HCT116 (cell line): ENCODE measurements at regions not wholly inside any gene's neighbourhood (a gene's known extent, or its start where the extent isn't known, plus 50 kb on each side); places are given as distances from the start of the nearest gene placed in this dataset.

Experiments
- ATAC-seq: fragments of 200-7000 bp; cut with Tn5 transposase; 2 replicates; pipeline ENCODE4 v1.9.1; 2020; ENCODE audit warnings: mild to moderate bottlenecking, moderate library complexity
- BruUV-seq: library from RNA; stranded (reverse); fragments of 400-500 nt; replicated peaks from 2 replicates; lab custom pipeline; 2021; lab: Mats Ljungman, UMichigan
- CTCF ChIA-PET: fragments of 300-600 bp; sonication (Branson Sonifier 250); formaldehyde crosslinking; loops from one replicate; lab custom pipeline; 2021; ENCODE audit warnings: antibody characterized with exemption; lab: Charles Lee
- POLR2A ChIA-PET: fragments of 300-600, 350-600 bp; sonication (Branson Sonifier 250); formaldehyde crosslinking; loops from one replicate; lab custom pipeline; 2021; ENCODE audit warnings: antibody characterized with exemption; lab: Charles Lee
- RAD21 ChIA-PET, 2 experiments: fragments of 300-600 bp; sonication (Branson Sonifier 250); formaldehyde crosslinking; loops; one replicate each; lab custom pipeline; 2023; ENCODE audit warnings: low total read pairs in 2 of 2; ENCODE audit not compliant: uncharacterized antibody in 2 of 2, unreplicated experiment in 2 of 2, low non-redundant PET in 1 of 2; lab: Charles Lee
- DNase-seq: peaks from one replicate; pipeline ENCODE4 v3.0.0-alpha.2; 2010; ENCODE audit warnings: low read depth, low spot score
- H2AFZ ChIP-seq: fragments of 200-600 bp; shearing (Covaris generic), sonication (generic); 2 replicates; pipeline ENCODE4 v1.6.1; 2017; ENCODE audit warnings: low read depth, mixed run types, mixed read lengths, antibody characterized with exemption, low read length; ENCODE audit not compliant: poor library complexity, severe bottlenecking
- H3K27ac ChIP-seq: 2 replicates; pipeline ENCODE4 v1.5.1; 2012; ENCODE audit warnings: low read depth, low read length
- H3K27me3 ChIP-seq: fragments of 200-600 bp; sonication (generic); 2 replicates; pipeline ENCODE4 v1.6.1; 2016; ENCODE audit warnings: mixed run types, low read length, mixed read lengths; ENCODE audit not compliant: insufficient read depth
- H3K36me3 ChIP-seq, 2 experiments: fragments of 200-500 bp in 1 of 2; fragments of 200-600 bp in 1 of 2; sonication (Bioruptor generic) in 1 of 2; sonication (generic) in 1 of 2; 2 replicates each; pipeline versions ENCODE4 v1.5.1 to v1.6.1; 2014 to 2016; ENCODE audit warnings: low read length in 2 of 2, inconsistent platforms in 1 of 2, mixed read lengths in 1 of 2, mixed run types in 1 of 2; ENCODE audit not compliant: insufficient read depth in 2 of 2, control insufficient read depth in 1 of 2
- H3K4me1 ChIP-seq, 2 experiments: fragments of 200-600 bp in 1 of 2; sonication (generic) in 1 of 2; 2 replicates each; pipeline versions ENCODE4 v1.5.1 to v1.6.1; 2012 to 2017; ENCODE audit warnings: low read length in 2 of 2, inconsistent platforms in 1 of 2, mild to moderate bottlenecking in 1 of 2, mixed read lengths in 1 of 2, mixed run types in 1 of 2, moderate library complexity in 1 of 2; ENCODE audit not compliant: insufficient read depth in 2 of 2, control insufficient read depth in 1 of 2
- H3K4me2 ChIP-seq: fragments of 200-600 bp; sonication (generic); 2 replicates; pipeline ENCODE4 v1.6.1; 2017; ENCODE audit warnings: mixed run types, low read length, mixed read lengths
- H3K4me3 ChIP-seq, 2 experiments: fragments of 200-600 bp in 1 of 2; sonication (generic) in 1 of 2; replicated peaks in 1 of 2; 2 replicates each; pipeline ENCODE4 v1.5.1; 2011 to 2016; ENCODE audit warnings: low read length in 2 of 2, control low read depth in 1 of 2, low read depth in 1 of 2, mild to moderate bottlenecking in 1 of 2, mixed read lengths in 1 of 2, mixed run types in 1 of 2
- H3K79me2 ChIP-seq: fragments of 200-600 bp; sonication (generic); 2 replicates; pipeline ENCODE4 v1.6.1; 2017; ENCODE audit warnings: mild to moderate bottlenecking, mixed run types, low read length, moderate library complexity, mixed read lengths; ENCODE audit not compliant: insufficient read depth
- H3K9ac ChIP-seq: fragments of 200-600 bp; sonication (generic); 2 replicates; pipeline ENCODE4 v1.6.1; 2016; ENCODE audit warnings: low read length, mixed read lengths
- H3K9me2 ChIP-seq: fragments of 200-600 bp; sonication (generic), shearing (Covaris generic); 2 replicates; pipeline ENCODE4 v1.6.1; 2017; ENCODE audit warnings: mixed run types, mild to moderate bottlenecking, moderate library complexity; ENCODE audit not compliant: insufficient read depth
- H3K9me3 ChIP-seq, 2 experiments: fragments of 200-500 bp in 1 of 2; fragments of 200-600 bp in 1 of 2; sonication (Bioruptor generic) in 1 of 2; sonication (generic) in 1 of 2; 2 replicates each; pipeline ENCODE4 v1.6.1; 2014 to 2017; ENCODE audit warnings: low read length in 2 of 2, mixed read lengths in 2 of 2, inconsistent platforms in 1 of 2, low read depth in 1 of 2, mild to moderate bottlenecking in 1 of 2, mixed run types in 1 of 2, moderate library complexity in 1 of 2; ENCODE audit not compliant: control insufficient read depth in 1 of 2, insufficient read depth in 1 of 2
- H4K20me1 ChIP-seq: fragments of 200-600 bp; sonication (generic), shearing (Covaris generic); 2 replicates; pipeline ENCODE4 v1.6.1; 2017; ENCODE audit warnings: mixed run types, mild to moderate bottlenecking, moderate library complexity; ENCODE audit not compliant: insufficient read depth
- CBX3 ChIP-seq: IDR thresholded peaks from 2 replicates; pipeline ENCODE4 v1.6.1; 2012; ENCODE audit warnings: low read depth
- SP1 ChIP-seq: IDR thresholded peaks from 2 replicates; pipeline ENCODE4 v1.6.1; 2012; ENCODE audit warnings: low read depth
- YY1 ChIP-seq: IDR thresholded peaks from 2 replicates; pipeline ENCODE4 v1.6.1; 2011; ENCODE audit warnings: low read length, low read depth, moderate library complexity, mild to moderate bottlenecking; ENCODE audit not compliant: insufficient replicate concordance; ENCODE audit errors: extremely low read depth
- ZNF274 ChIP-seq: fragments of 200-500 bp; sonication (Bioruptor generic); IDR thresholded peaks from 2 replicates; pipeline ENCODE4 v1.6.1; 2014; ENCODE audit warnings: mild to moderate bottlenecking, low read depth, low read length, inconsistent platforms
- intact Hi-C: fragments of 100-400 bp; cut with micrococcal nuclease; formaldehyde crosslinking; loops from 2 replicates; pipeline ENCODE4 v1.10.0; 2022
- TF ChIP-seq, protein P1 (sequence below), 3 experiments: fragments of 200-600 bp in 1 of 3; sonication (generic) in 1 of 3; IDR thresholded peaks in 2 of 3; conservative IDR thresholded peaks in 1 of 3; 2 replicates each; pipeline ENCODE4 v1.5.1; 2012 to 2017; ENCODE audit warnings: low read depth in 2 of 3, low read length in 2 of 3, antibody characterized with exemption in 1 of 3, borderline replicate concordance in 1 of 3, control low read depth in 1 of 3, mild to moderate bottlenecking in 1 of 3, mixed read lengths in 1 of 3, mixed run types in 1 of 3, moderate library complexity in 1 of 3; ENCODE audit not compliant: insufficient read depth in 1 of 3
- TF ChIP-seq, protein P2 (sequence below): IDR thresholded peaks from 2 replicates; pipeline ENCODE4 v1.6.1; 2012

DNA sequence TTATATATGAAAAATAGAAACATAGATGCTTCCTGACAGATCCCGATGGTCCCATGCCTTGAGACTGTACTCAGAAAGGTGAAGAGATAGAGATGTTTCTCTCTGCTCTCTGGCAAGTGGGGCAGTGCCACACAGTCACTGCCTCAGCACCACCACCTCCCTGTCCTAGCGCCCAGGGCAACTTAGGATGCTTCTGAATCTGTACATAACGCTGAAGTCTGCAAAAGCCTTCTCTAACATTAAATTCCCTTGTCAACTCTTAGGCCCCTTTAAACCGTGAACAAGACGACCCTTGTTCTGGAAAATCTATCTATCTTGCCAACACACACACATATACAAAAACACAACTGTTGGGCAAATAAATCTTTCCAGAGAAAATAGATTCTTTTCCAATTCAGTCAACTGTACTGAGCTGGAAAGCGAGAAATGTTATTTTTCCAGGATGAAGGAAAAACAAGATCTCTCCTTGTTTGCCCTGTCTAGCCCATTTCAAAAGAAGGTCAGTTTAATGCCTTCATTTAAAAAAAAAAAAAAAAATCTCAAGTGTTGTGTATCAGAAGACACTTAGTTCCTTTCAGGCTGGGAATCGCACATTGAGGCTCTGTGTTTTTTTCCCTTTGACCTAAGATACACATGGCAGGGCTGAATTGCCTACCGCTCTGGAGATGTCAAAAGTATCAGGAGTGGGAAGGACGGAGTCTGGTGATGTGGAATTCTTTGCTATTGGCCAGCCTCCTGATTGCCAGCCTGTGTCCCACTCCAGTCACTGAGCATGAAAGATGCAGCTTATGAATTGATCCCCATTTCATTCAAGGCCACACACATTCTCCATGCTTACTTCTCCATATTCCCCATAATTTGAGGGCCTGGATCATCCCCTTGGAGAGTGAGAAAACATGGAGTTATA is 241.4 kb downstream of the LACC1 start (continued):
- TF ChIP-seq, protein P1, sequence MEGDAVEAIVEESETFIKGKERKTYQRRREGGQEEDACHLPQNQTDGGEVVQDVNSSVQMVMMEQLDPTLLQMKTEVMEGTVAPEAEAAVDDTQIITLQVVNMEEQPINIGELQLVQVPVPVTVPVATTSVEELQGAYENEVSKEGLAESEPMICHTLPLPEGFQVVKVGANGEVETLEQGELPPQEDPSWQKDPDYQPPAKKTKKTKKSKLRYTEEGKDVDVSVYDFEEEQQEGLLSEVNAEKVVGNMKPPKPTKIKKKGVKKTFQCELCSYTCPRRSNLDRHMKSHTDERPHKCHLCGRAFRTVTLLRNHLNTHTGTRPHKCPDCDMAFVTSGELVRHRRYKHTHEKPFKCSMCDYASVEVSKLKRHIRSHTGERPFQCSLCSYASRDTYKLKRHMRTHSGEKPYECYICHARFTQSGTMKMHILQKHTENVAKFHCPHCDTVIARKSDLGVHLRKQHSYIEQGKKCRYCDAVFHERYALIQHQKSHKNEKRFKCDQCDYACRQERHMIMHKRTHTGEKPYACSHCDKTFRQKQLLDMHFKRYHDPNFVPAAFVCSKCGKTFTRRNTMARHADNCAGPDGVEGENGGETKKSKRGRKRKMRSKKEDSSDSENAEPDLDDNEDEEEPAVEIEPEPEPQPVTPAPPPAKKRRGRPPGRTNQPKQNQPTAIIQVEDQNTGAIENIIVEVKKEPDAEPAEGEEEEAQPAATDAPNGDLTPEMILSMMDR (IDR thresholded peaks at IDR 0.05 in 2 of 3, conservative IDR thresholded peaks at IDR 0.05 in 1 of 3; ENCODE audit: borderline replicate concordance in 1 of 3, insufficient read depth in 1 of 3, low read depth in 2 of 3, low read length in 2 of 3): no peak
- TF ChIP-seq, protein P2, sequence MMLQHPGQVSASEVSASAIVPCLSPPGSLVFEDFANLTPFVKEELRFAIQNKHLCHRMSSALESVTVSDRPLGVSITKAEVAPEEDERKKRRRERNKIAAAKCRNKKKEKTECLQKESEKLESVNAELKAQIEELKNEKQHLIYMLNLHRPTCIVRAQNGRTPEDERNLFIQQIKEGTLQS: no peak

DNA sequence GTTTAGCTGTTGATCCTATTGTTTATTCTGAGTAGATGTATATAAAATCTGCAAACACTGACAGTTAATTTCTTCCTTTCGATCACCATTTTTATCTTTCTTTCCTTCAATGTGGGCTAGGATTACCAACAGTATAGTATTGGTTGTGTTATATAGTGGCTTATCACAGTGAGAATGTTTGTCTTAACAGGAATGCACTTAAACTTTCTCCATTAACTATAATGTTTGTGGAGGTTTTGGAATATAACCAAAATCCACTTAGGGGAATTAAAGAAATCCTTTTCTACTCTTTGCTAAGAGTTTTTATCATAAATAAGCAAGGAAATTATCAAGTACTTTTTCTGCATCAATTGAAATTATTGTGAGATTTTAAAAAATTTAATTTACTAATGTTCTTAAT is 244.6 kb downstream of the LACC1 start:
- TF ChIP-seq CBX3: no peak
- TF ChIP-seq ZNF274: no peak
- TF ChIP-seq YY1: no peak
- TF ChIP-seq SP1: no peak
- no peaks in the 10 kb centered on the region for H3K9me3 ChIP-seq
- intact Hi-C loops: no loop called here
- H3K27me3 ChIP-seq: no peaks in the 10 kb centered on the region
- peaks cover 0 to 6% of the 10 kb centered on the region in 2 experiments; a peak in 2 of 4 replicates for H3K4me1 ChIP-seq
- no peak overlapping the region for H2AFZ ChIP-seq
- no TSS peak for BruUV-seq
- no peak overlapping the region for H3K9ac ChIP-seq
- no peaks in the 10 kb centered on the region for H3K79me2 ChIP-seq
- no peak overlapping the region for H3K4me3 ChIP-seq
- ChIA-PET POLR2A (no interaction called here), CTCF (no interaction called here), RAD21 (no interaction called here)
- H4K20me1 ChIP-seq: no peaks in the 10 kb centered on the region
- no peak for DNase-seq
- no peak overlapping the region for H3K4me2 ChIP-seq
- no peaks in the 10 kb centered on the region for H3K36me3 ChIP-seq
- H3K27ac ChIP-seq: no peak overlapping the region
- no peaks in the 10 kb centered on the region for H3K9me2 ChIP-seq
- ATAC-seq: no peak
